ENCODE measurements at regions not wholly inside any gene's neighbourhood (a gene's known extent, or its start where the extent isn't known, plus 50 kb on each side); places are given as distances from the start of the nearest gene placed in this dataset.

DNA sequence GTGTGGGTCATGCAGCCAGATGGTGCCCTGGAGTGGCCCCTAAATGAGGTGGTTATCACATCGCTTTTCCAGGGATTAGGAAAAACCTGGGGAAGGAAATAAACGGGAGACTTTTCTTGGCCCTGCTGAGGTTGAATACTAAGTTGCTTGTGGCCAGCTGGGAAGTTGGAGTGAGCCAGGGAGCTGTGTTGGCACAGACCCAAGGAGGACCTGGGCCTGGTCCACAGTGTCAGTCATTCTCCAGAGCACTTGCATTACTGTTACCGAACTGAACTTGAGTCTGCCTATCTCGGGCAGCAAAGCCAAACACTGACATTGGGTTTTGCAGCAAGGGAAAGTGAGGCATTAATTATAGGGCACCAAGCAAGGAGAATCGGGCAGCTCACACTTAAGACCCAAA, 339.0 kb downstream of the GABRB3 start:
- no peak for DNase-seq (ENCODE audit: low read depth)
- no peak overlapping the region for H3K4me3 ChIP-seq (ENCODE audit: low read depth, low read length)
- TF ChIP-seq, protein P1, sequence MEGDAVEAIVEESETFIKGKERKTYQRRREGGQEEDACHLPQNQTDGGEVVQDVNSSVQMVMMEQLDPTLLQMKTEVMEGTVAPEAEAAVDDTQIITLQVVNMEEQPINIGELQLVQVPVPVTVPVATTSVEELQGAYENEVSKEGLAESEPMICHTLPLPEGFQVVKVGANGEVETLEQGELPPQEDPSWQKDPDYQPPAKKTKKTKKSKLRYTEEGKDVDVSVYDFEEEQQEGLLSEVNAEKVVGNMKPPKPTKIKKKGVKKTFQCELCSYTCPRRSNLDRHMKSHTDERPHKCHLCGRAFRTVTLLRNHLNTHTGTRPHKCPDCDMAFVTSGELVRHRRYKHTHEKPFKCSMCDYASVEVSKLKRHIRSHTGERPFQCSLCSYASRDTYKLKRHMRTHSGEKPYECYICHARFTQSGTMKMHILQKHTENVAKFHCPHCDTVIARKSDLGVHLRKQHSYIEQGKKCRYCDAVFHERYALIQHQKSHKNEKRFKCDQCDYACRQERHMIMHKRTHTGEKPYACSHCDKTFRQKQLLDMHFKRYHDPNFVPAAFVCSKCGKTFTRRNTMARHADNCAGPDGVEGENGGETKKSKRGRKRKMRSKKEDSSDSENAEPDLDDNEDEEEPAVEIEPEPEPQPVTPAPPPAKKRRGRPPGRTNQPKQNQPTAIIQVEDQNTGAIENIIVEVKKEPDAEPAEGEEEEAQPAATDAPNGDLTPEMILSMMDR (conservative IDR thresholded peaks at IDR 0.05; ENCODE audit: low read depth, low read length): no peak

DNA sequence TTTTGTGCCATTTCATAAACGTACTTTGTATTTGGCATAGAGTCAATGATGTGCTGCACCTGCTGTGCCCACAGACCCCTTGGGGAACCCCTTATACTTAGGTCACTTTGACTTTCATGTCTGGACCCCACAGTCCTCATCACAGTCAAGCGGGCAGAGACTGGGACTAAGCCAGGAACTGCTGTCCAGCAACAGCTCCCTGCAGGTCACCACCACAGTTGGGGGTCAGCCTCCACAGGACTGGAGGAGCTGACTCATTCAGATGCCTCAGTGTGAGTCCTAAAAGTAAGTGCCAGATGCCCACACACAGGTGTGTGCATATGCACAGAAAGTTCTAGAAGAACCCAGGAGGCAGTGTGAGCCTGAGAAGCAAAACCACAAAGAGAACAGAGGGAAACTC, 339.8 kb downstream of the GABRB3 start:
- H3K4me3 ChIP-seq (ENCODE audit: low read depth, low read length): no peak overlapping the region
- TF ChIP-seq, protein P1 (conservative IDR thresholded peaks at IDR 0.05; ENCODE audit: low read depth, low read length): no peak
- DNase-seq (ENCODE audit: low read depth): no peak

DNA sequence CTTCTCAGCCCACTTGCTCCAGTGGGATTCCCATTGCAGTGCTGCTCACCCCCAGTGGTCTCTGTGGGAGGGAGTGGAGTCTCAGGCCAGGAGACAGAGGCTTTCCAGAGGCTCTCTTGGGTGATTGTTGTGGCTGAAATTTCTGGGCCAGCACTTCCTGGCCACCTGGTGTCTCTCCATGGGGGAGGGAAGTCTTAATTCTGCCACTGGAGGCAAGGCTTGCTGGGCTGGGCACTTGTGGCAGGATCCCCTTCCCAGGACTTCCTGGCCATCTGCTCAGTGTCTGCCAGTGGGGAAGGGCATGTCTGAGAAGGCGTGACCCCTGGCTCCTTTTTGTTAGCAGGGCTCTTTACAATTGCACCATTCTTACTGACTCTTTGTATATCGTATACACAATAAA, 351.8 kb downstream of the GABRB3 start:
- no peak for DNase-seq (ENCODE audit: low read depth)
- TF ChIP-seq, protein P1 (conservative IDR thresholded peaks at IDR 0.05; ENCODE audit: low read depth, low read length): no peak
- H3K4me3 ChIP-seq (ENCODE audit: low read depth, low read length): no peak overlapping the region

DNA sequence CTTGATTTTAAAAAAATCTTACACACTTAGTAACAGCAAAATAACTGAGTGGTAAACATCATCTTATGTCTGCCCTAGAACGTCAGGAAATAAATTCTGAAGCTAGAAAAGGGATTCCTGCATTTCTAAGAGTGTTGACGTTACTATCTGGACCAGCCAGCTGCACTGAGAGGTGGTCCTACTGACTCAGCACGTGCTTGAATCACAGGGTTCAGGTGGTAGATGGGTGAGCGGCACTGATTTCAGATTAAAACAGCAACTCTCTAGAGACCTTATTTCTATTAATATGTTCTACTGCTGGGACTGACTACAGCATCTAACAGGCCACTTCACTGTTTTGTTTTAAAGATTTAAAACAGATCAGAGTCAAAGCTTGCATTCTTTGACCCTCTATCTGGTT, 377.2 kb downstream of the GABRB3 start:
- H3K4me3 ChIP-seq (ENCODE audit: low read depth, low read length): no peak overlapping the region
- DNase-seq (ENCODE audit: low read depth): no peak

DNA sequence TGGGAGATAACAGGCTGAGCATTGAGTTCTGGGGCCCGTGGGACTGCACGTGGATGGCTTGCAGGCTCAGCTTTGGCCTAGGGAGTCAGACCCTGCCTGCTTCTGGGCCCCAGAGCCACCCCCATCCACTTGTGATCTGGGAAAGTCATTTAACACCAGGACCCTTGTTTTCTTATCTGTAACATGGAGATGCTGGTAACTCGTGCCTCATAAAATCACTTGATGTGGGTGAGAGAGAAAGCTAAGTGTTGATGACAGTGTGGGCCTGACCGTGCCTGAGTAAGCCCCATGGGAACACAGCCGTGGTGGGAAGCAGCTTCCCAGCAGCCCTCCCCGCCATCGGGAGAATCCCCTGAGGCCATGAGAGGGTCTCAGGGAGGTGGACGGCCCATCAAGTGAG, 378.1 kb downstream of the GABRB3 start:
- H3K4me3 ChIP-seq (ENCODE audit: low read depth, low read length): no peak overlapping the region
- no peak for DNase-seq (ENCODE audit: low read depth)
- TF ChIP-seq, protein P1 (conservative IDR thresholded peaks at IDR 0.05; ENCODE audit: low read depth, low read length): no peak

More for the DNA sequence above, 377.2 kb downstream of the GABRB3 start:
- TF ChIP-seq, protein P1 (conservative IDR thresholded peaks at IDR 0.05; ENCODE audit: low read depth, low read length): no peak

DNA sequence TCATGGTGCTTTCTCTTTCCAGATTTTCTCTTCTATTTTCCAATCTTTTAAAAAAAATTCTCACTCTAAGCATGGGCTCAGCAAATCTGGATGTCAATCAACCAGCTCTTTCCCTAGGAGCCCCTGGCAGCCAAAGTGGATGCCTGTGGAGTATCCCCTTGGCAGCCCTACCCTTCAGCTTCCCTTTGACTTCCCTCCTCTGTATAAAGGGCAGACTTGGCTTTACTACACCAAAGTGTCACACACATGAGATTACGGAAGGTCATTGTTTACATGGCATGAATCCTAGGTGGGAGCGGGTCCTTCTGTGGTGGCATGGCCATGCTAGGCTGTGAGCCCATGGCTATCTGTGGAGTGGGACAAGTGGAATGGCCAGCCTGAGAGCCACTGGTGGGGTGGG, 379.9 kb downstream of the GABRB3 start:
- H3K4me3 ChIP-seq (ENCODE audit: low read depth, low read length): no peak overlapping the region
- DNase-seq (ENCODE audit: low read depth): no peak
- TF ChIP-seq, protein P1 (conservative IDR thresholded peaks at IDR 0.05; ENCODE audit: low read depth, low read length): no peak

DNA sequence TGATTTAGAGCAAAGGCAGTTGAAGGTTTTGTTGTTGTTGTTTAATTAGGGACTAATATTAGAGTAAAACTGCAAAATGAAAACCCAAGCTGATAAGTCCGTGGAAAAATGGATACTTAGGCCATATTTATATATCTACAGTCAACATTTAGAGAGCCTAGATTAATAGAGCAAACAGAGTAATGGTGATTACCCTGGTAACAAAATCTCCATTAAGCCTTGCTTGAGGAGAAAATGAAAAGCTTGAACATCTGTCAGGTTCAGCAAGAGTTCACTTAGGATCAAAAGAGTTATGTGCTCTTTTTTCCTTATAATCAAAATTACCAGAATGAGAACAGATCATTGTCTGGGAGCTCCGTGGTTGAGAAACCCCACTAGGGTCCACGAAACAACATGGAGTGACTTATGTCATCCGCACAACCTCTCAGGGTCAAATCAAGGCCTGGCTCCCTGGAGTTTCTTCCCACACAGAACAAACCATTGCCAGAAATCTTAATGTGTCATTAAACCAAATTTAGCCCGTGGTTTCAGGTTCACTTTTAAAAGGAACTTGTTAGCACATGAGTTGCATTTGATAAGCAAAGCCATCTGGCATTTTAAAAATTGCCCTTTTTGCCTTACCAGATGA, 381.2 kb downstream of the GABRB3 start:
- no peak for DNase-seq (ENCODE audit: low read depth)
- no peak overlapping the region for H3K4me3 ChIP-seq (ENCODE audit: low read depth, low read length)
- TF ChIP-seq, protein P1 (conservative IDR thresholded peaks at IDR 0.05; ENCODE audit: low read depth, low read length): no peak

Data from epithelial cell of proximal tubule (primary cell).